H9 (cell line): ENCODE measurements at regions not wholly inside any gene's neighbourhood (a gene's known extent, or its start where the extent isn't known, plus 50 kb on each side); places are given as distances from the start of the nearest gene placed in this dataset.

Experiments used
- DNase-seq: peaks from one replicate; pipeline ENCODE4 v3.0.0-alpha.2; 2017
- H2AFZ ChIP-seq: one replicate; pipeline ENCODE4 v1.6.1; 2013; ENCODE audit warnings: mild to moderate bottlenecking, low read length, control low read depth, moderate library complexity
- H2AK5ac ChIP-seq: 2 replicates; pipeline ENCODE4 v1.6.1; 2013; ENCODE audit warnings: low read length, control low read depth, mixed read lengths; ENCODE audit not compliant: insufficient read length
- H2BK120ac ChIP-seq: one replicate; pipeline ENCODE4 v1.6.1; 2013; ENCODE audit warnings: low read depth, mild to moderate bottlenecking, low read length, control low read depth, inconsistent platforms; ENCODE audit not compliant: poor library complexity, severe bottlenecking
- H2BK12ac ChIP-seq: 2 replicates; pipeline ENCODE4 v1.6.1; 2013; ENCODE audit warnings: low read length, control low read depth, mixed read lengths, low read depth; ENCODE audit not compliant: insufficient read length
- H2BK15ac ChIP-seq: 2 replicates; pipeline ENCODE4 v1.6.1; 2013; ENCODE audit warnings: low read depth, low read length, control low read depth
- H2BK20ac ChIP-seq: one replicate; pipeline ENCODE4 v1.6.1; 2013; ENCODE audit warnings: low read depth, mild to moderate bottlenecking, low read length, control low read depth, inconsistent platforms; ENCODE audit not compliant: poor library complexity, severe bottlenecking
- H2BK5ac ChIP-seq: 2 replicates; pipeline ENCODE4 v1.6.1; 2013; ENCODE audit warnings: low read length, control low read depth, mixed read lengths; ENCODE audit not compliant: insufficient read length
- H3K14ac ChIP-seq: 2 replicates; pipeline ENCODE4 v1.6.1; 2013; ENCODE audit warnings: low read length, control low read depth; ENCODE audit not compliant: insufficient read depth
- H3K18ac ChIP-seq: 2 replicates; pipeline ENCODE4 v1.6.1; 2013; ENCODE audit warnings: low read depth, mild to moderate bottlenecking, mixed read lengths, low read length, control low read depth; ENCODE audit not compliant: insufficient read length
- H3K23ac ChIP-seq: 2 replicates; pipeline ENCODE4 v1.6.1; 2013; ENCODE audit warnings: low read length, control low read depth, mixed read lengths, low read depth; ENCODE audit not compliant: insufficient read length
- H3K23me2 ChIP-seq: 2 replicates; pipeline ENCODE4 v1.6.1; 2013; ENCODE audit warnings: low read depth, mild to moderate bottlenecking, mixed read lengths, low read length, control low read depth; ENCODE audit not compliant: insufficient read length, poor library complexity, severe bottlenecking
- H3K27ac ChIP-seq: 2 replicates; pipeline ENCODE4 v1.5.1; 2013; ENCODE audit warnings: low read length, control low read depth, mixed read lengths, low read depth; ENCODE audit not compliant: insufficient read length
- H3K27me3 ChIP-seq: 2 replicates; pipeline ENCODE4 v1.6.1; 2013; ENCODE audit warnings: low read length, control low read depth, inconsistent platforms; ENCODE audit not compliant: insufficient read depth
- H3K4ac ChIP-seq: 2 replicates; pipeline ENCODE4 v1.6.1; 2013; ENCODE audit warnings: low read depth, mild to moderate bottlenecking, control low read depth, inconsistent platforms, low read length, moderate library complexity
- H3K4me1 ChIP-seq: 2 replicates; pipeline ENCODE4 v1.6.1; 2013; ENCODE audit warnings: low read length, control low read depth, inconsistent platforms; ENCODE audit not compliant: insufficient read depth
- H3K4me2 ChIP-seq: 2 replicates; pipeline ENCODE4 v1.6.1; 2013; ENCODE audit warnings: low read length, control low read depth, mixed read lengths; ENCODE audit not compliant: insufficient read length, insufficient read depth
- H3K56ac ChIP-seq: 2 replicates; pipeline ENCODE4 v1.6.1; 2013; ENCODE audit warnings: low read depth, mild to moderate bottlenecking, mixed read lengths, low read length, control low read depth; ENCODE audit not compliant: insufficient read length
- H3K79me1 ChIP-seq: 2 replicates; pipeline ENCODE4 v1.6.1; 2013; ENCODE audit warnings: low read depth, mild to moderate bottlenecking, moderate library complexity, low read length, control low read depth, inconsistent platforms; ENCODE audit not compliant: insufficient read depth, poor library complexity, severe bottlenecking
- H3K79me2 ChIP-seq: 2 replicates; pipeline ENCODE4 v1.6.1; 2013; ENCODE audit warnings: low read length, control low read depth, inconsistent platforms; ENCODE audit not compliant: insufficient read depth
- H3K9ac ChIP-seq: 2 replicates; pipeline ENCODE4 v1.6.1; 2013; ENCODE audit warnings: low read length, control low read depth, mixed read lengths; ENCODE audit not compliant: insufficient read length; ENCODE audit errors: extremely low read depth
- H3K9me3 ChIP-seq: one replicate; pipeline ENCODE4 v1.6.1; 2013; ENCODE audit warnings: low read depth, low read length, inconsistent platforms; ENCODE audit not compliant: control insufficient read depth
- H3T11ph ChIP-seq: one replicate; pipeline ENCODE4 v1.6.1; 2013; ENCODE audit warnings: mild to moderate bottlenecking, low read length, control low read depth, inconsistent platforms
- H4K20me1 ChIP-seq: one replicate; pipeline ENCODE4 v1.6.1; 2013; ENCODE audit not compliant: control insufficient read depth, insufficient read length, insufficient read depth
- H4K5ac ChIP-seq: 2 replicates; pipeline ENCODE4 v1.6.1; 2013; ENCODE audit warnings: low read depth, mild to moderate bottlenecking, mixed read lengths, low read length, control low read depth; ENCODE audit not compliant: insufficient read length
- H4K8ac ChIP-seq: replicated peaks from 2 replicates; pipeline ENCODE4 v1.6.1; 2013; ENCODE audit warnings: low read length, control low read depth, mixed read lengths, low read depth; ENCODE audit not compliant: insufficient read length
- H4K91ac ChIP-seq: 2 replicates; pipeline ENCODE4 v1.6.1; 2013; ENCODE audit warnings: low read depth, mild to moderate bottlenecking, moderate library complexity, mixed read lengths, low read length, control low read depth; ENCODE audit not compliant: insufficient read length
- H3K27ac Mint-ChIP-seq, 3 experiments: 2 replicates in 2 of 3; 3 replicates in 1 of 3; pipeline ENCODE4 v1.8.0; 2020 to 2021; ENCODE audit warnings: mixed read lengths in 3 of 3, mild to moderate bottlenecking in 1 of 3, moderate library complexity in 1 of 3
- H3K27me3 Mint-ChIP-seq: 2 replicates; pipeline ENCODE4 v1.8.0; 2021; ENCODE audit warnings: low read depth, mild to moderate bottlenecking, moderate library complexity, mixed read lengths
- H3K36me3 Mint-ChIP-seq, 3 experiments: 2 replicates in 2 of 3; 3 replicates in 1 of 3; pipeline ENCODE4 v1.8.0; 2020 to 2021; ENCODE audit warnings: low read depth in 3 of 3, mixed read lengths in 3 of 3; ENCODE audit not compliant: insufficient read depth in 1 of 3
- H3K4me1 Mint-ChIP-seq, 2 experiments: 2 replicates each; pipeline ENCODE4 v1.8.0; 2020; ENCODE audit warnings: mixed read lengths in 2 of 2
- H3K4me3 Mint-ChIP-seq, 2 experiments: 2 replicates in 1 of 2; 3 replicates in 1 of 2; pipeline ENCODE4 v1.8.0; 2020 to 2021; ENCODE audit warnings: mild to moderate bottlenecking in 2 of 2, mixed read lengths in 2 of 2, moderate library complexity in 1 of 2
- H3K9me3 Mint-ChIP-seq, 2 experiments: 2 replicates in 1 of 2; 3 replicates in 1 of 2; pipeline ENCODE4 v1.8.0; 2020; ENCODE audit warnings: mild to moderate bottlenecking in 2 of 2, mixed read lengths in 2 of 2, moderate library complexity in 1 of 2
- CTCF ChIP-seq: fragments of 200-600 bp; sonication (generic); conservative IDR thresholded peaks from 3 replicates; pipeline ENCODE4 v1.8.0; 2021; ENCODE audit warnings: antibody characterized with exemption, mild to moderate bottlenecking
- WGBS: extraction: QIAGEN DNeasy Blood & Tissue Kit; methylation state at CpG from one replicate; pipeline ENCODE4 v1.1.7; 2013; ENCODE audit warnings: missing lambda C conversion rate, low lambda C conversion rate, mixed read lengths; ENCODE audit not compliant: insufficient read length; ENCODE audit errors: extremely low coverage; 5-methylcytosine and 5-hydroxymethylcytosine counted together

GRCh38 chr2:100639588-100640390 lies 77.0 kb downstream of the PDCL3 start:
- H3K9ac ChIP-seq: no peak overlapping the region
- H4K5ac ChIP-seq: no peak overlapping the region
- Mint-ChIP-seq H3K27me3 (peaks cover 3% of the 10 kb centered on the region), H3K4me1 (peaks cover 32 to 39% of the 10 kb centered on the region in 2 experiments), H3K36me3 (peaks cover 0 to 6% (median 0%) of the 10 kb centered on the region in 3 experiments; a peak in 2 of 7 replicates), H3K9me3 (peaks cover 1 to 7% of the 10 kb centered on the region in 2 experiments; a peak in 4 of 5 replicates), H3K4me3 (no peak overlapping the region; a peak in 1 of 5 replicates), H3K27ac (peak overlapping the region; percentile 62 to 80 (median 75); a peak in 3 of 7 replicates)
- no peak overlapping the region for H2BK20ac ChIP-seq
- H3K23me2 ChIP-seq: no peaks in the 10 kb centered on the region
- WGBS: no CpG with 5 or more reads among the region's 14 CpGs
- H3K56ac ChIP-seq: no peak overlapping the region
- H3K23ac ChIP-seq: no peak overlapping the region
- no peak overlapping the region for H2BK12ac ChIP-seq
- peak; percentile 32 for TF ChIP-seq CTCF
- H3K27me3 ChIP-seq: no peaks in the 10 kb centered on the region
- H3K4me2 ChIP-seq: no peak overlapping the region
- no peak overlapping the region for H3K18ac ChIP-seq
- H3K4ac ChIP-seq: no peak overlapping the region
- H3K9me3 ChIP-seq: no peaks in the 10 kb centered on the region
- no peak overlapping the region for H2AK5ac ChIP-seq
- H3K4me1 ChIP-seq: peaks cover 2% of the 10 kb centered on the region; the same call in 1 of the 2 replicates
- no peak overlapping the region for H3T11ph ChIP-seq
- no peaks in the 10 kb centered on the region for H4K20me1 ChIP-seq
- no peak overlapping the region for H4K8ac ChIP-seq
- H3K27ac ChIP-seq: no peak overlapping the region
- no peak overlapping the region for H2BK5ac ChIP-seq
- H3K79me2 ChIP-seq: no peaks in the 10 kb centered on the region
- H3K14ac ChIP-seq: no peak overlapping the region
- peak; percentile 43 for DNase-seq
- no peak overlapping the region for H2BK120ac ChIP-seq
- no peak overlapping the region for H4K91ac ChIP-seq
- no peaks in the 10 kb centered on the region for H3K79me1 ChIP-seq
- no peak overlapping the region for H2AFZ ChIP-seq
- H2BK15ac ChIP-seq: no peak overlapping the region
